Esophagus muscularis mucosa (tissue), 3 donors: ENCODE measurements at regions not wholly inside any gene's neighbourhood (a gene's known extent, or its start where the extent isn't known, plus 50 kb on each side); places are given as distances from the start of the nearest gene placed in this dataset.

ENCODE experiments used
- POLR2A ChIP-seq: fragments of 450-650 bp; IDR thresholded peaks from one replicate; pipeline ENCODE4 v1.6.1; 2017; ENCODE audit warnings: antibody characterized with exemption, moderate library complexity, mild to moderate bottlenecking, low read depth
- TF ChIP-seq, protein P1 (sequence below), 3 experiments: fragments of 200-600 bp in 2 of 3; fragments of 450-650 bp in 1 of 3; sonication (generic) in 2 of 3; IDR thresholded peaks; one replicate each; pipeline ENCODE4 v1.5.1; 2017 to 2019; ENCODE audit warnings: antibody characterized with exemption in 3 of 3, mild to moderate bottlenecking in 2 of 3, moderate library complexity in 1 of 3

- TF ChIP-seq, protein P1, sequence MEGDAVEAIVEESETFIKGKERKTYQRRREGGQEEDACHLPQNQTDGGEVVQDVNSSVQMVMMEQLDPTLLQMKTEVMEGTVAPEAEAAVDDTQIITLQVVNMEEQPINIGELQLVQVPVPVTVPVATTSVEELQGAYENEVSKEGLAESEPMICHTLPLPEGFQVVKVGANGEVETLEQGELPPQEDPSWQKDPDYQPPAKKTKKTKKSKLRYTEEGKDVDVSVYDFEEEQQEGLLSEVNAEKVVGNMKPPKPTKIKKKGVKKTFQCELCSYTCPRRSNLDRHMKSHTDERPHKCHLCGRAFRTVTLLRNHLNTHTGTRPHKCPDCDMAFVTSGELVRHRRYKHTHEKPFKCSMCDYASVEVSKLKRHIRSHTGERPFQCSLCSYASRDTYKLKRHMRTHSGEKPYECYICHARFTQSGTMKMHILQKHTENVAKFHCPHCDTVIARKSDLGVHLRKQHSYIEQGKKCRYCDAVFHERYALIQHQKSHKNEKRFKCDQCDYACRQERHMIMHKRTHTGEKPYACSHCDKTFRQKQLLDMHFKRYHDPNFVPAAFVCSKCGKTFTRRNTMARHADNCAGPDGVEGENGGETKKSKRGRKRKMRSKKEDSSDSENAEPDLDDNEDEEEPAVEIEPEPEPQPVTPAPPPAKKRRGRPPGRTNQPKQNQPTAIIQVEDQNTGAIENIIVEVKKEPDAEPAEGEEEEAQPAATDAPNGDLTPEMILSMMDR (IDR thresholded peaks at IDR 0.05) = no peak
- no peak for TF ChIP-seq POLR2A
Observed at GRCh38 chr4:114057746-114058145, 78.3 kb upstream of the ARSJ start.
